HepG2 (cell line): ENCODE measurements at regions not wholly inside any gene's neighbourhood (a gene's known extent, or its start where the extent isn't known, plus 50 kb on each side); places are given as distances from the start of the nearest gene placed in this dataset.

Experiments used
- ATAC-seq: fragments of 200-7000 bp; cut with Tn5 transposase; 3 replicates; pipeline ENCODE4 v1.9.1; 2020; ENCODE audit warnings: mild to moderate bottlenecking, moderate library complexity
- BruUV-seq: library from RNA; stranded (reverse); fragments of 400-500 nt; replicated peaks from 2 replicates; lab custom pipeline; 2021; lab: Mats Ljungman, UMichigan
- CTCF ChIA-PET: fragments of 300-600 bp; formaldehyde crosslinking; extraction: SDS; loops from one replicate; lab custom pipeline; 2021; ENCODE audit warnings: low total read pairs, inconsistent platforms, low intra/inter-chr PET ratio; lab: Yijun Ruan, JAX
- POLR2A ChIA-PET: fragments of 350-600 bp; sonication (Branson Sonifier 250); formaldehyde crosslinking; loops from one replicate; lab custom pipeline; 2020; ENCODE audit warnings: antibody characterized with exemption, inconsistent platforms; lab: Yijun Ruan, JAX
- DNase-seq: peaks from one replicate; pipeline ENCODE4 v3.0.0-alpha.2; 2015; ENCODE audit warnings: low spot score
- FAIRE-seq: peaks from 3 replicates; lab custom pipeline; 2011; peaks lifted over from hg19 to GRCh38; lab: Jason Lieb, UNC
- H2AFZ ChIP-seq: one replicate; pipeline ENCODE4 v1.6.1; 2011; ENCODE audit warnings: low read length, inconsistent platforms
- H3K27ac ChIP-seq: fragments of 300-600 bp; 3 replicates; pipeline ENCODE4 v1.8.0; 2011; ENCODE audit warnings: mixed run types, mild to moderate bottlenecking, mixed read lengths, low read length, inconsistent platforms; ENCODE audit not compliant: insufficient read depth; ENCODE audit errors: extremely low read length
- H3K27me3 ChIP-seq, 2 experiments: fragments of 200-600 bp in 1 of 2; 2 replicates in 1 of 2; 3 replicates in 1 of 2; pipeline versions ENCODE4 v1.6.0 to v1.8.0; 2011; ENCODE audit warnings: low read length in 2 of 2, mild to moderate bottlenecking in 2 of 2, moderate library complexity in 2 of 2, inconsistent platforms in 1 of 2; ENCODE audit not compliant: insufficient read depth in 2 of 2, control insufficient read depth in 1 of 2
- H3K36me3 ChIP-seq, 2 experiments: fragments of 200-600 bp in 1 of 2; replicated peaks in 1 of 2; 2 replicates in 1 of 2; 3 replicates in 1 of 2; pipeline versions ENCODE4 v1.5.1 to v1.8.0; 2011; ENCODE audit warnings: low read length in 2 of 2, inconsistent platforms in 1 of 2; ENCODE audit not compliant: insufficient read depth in 2 of 2, control insufficient read depth in 1 of 2
- H3K4me1 ChIP-seq: 2 replicates; pipeline ENCODE4 v1.5.1; 2012; ENCODE audit warnings: low read length, inconsistent platforms; ENCODE audit not compliant: insufficient read depth
- H3K4me2 ChIP-seq: 2 replicates; pipeline ENCODE4 v1.6.0; 2011; ENCODE audit warnings: low read depth, low read length, inconsistent platforms
- H3K4me3 ChIP-seq, 3 experiments: fragments of 200-600 bp in 1 of 3; sonication (generic), shearing (Covaris generic) in 1 of 3; replicated peaks in 1 of 3; 2 replicates each; pipeline ENCODE4 v1.5.1; 2011 to 2016; ENCODE audit warnings: low read length in 3 of 3, inconsistent platforms in 2 of 3, low read depth in 2 of 3, mild to moderate bottlenecking in 2 of 3, control low read depth in 1 of 3, mixed read lengths in 1 of 3; ENCODE audit not compliant: insufficient read depth in 1 of 3
- H3K79me2 ChIP-seq: one replicate; pipeline ENCODE4 v1.6.1; 2011; ENCODE audit warnings: low read length, inconsistent platforms; ENCODE audit not compliant: insufficient read depth
- H3K9ac ChIP-seq: 2 replicates; pipeline ENCODE4 v1.6.0; 2011; ENCODE audit warnings: mild to moderate bottlenecking, low read depth, low read length, inconsistent platforms; ENCODE audit not compliant: insufficient read depth
- H3K9me3 ChIP-seq: 2 replicates; pipeline ENCODE4 v1.5.1; 2012; ENCODE audit warnings: mild to moderate bottlenecking, low read length
- H4K20me1 ChIP-seq: 2 replicates; pipeline ENCODE4 v1.6.0; 2011; ENCODE audit warnings: inconsistent platforms, mild to moderate bottlenecking, low read length, moderate library complexity; ENCODE audit not compliant: insufficient read depth
- ARHGAP35 ChIP-seq: sonication (generic); formaldehyde crosslinking; IDR thresholded peaks from 2 replicates; pipeline ENCODE4 v1.9.0; 2022; ENCODE audit warnings: mild to moderate bottlenecking, inconsistent platforms, moderate library complexity, missing genetic modification reagents, borderline replicate concordance
- CBFB ChIP-seq: sonication (generic); formaldehyde crosslinking; IDR thresholded peaks from 2 replicates; pipeline ENCODE4 v1.4.0; 2020; ENCODE audit warnings: missing genetic modification reagents
- IRF9 ChIP-seq: sonication (generic); formaldehyde crosslinking; IDR thresholded peaks from 2 replicates; pipeline ENCODE4 v1.8.0; 2022; ENCODE audit warnings: missing genetic modification reagents, mild to moderate bottlenecking, borderline replicate concordance
- KIAA2018 ChIP-seq: sonication (generic); formaldehyde crosslinking; IDR thresholded peaks from 2 replicates; pipeline ENCODE4 v1.5.0; 2020; ENCODE audit warnings: mild to moderate bottlenecking, missing genetic modification reagents, borderline replicate concordance
- MTERF4 ChIP-seq: sonication (generic); formaldehyde crosslinking; IDR thresholded peaks from 2 replicates; pipeline ENCODE4 v1.8.0; 2023; ENCODE audit warnings: mild to moderate bottlenecking, missing genetic modification reagents
- POGZ ChIP-seq: sonication (generic); formaldehyde crosslinking; IDR thresholded peaks from 2 replicates; pipeline ENCODE4 v1.4.0; 2020; ENCODE audit warnings: mild to moderate bottlenecking, missing genetic modification reagents
- SNAPC5 ChIP-seq: sonication (generic); formaldehyde crosslinking; IDR thresholded peaks from 2 replicates; pipeline ENCODE4 v1.8.1; 2023; ENCODE audit warnings: mild to moderate bottlenecking, missing genetic modification reagents, borderline replicate concordance
- ZNF776 ChIP-seq: sonication (generic); formaldehyde crosslinking; IDR thresholded peaks from 2 replicates; pipeline ENCODE4 v1.4.0; 2020; ENCODE audit warnings: mild to moderate bottlenecking, missing genetic modification reagents
- WGBS: methylation state at CpG from one replicate; pipeline ENCODE4 v1.1.6; 2017; ENCODE audit warnings: low lambda C conversion rate; 5-methylcytosine and 5-hydroxymethylcytosine counted together
- in situ Hi-C: cut with HindIII; loops from 2 replicates; pipeline ENCODE4 v1.10.0; 2017; ENCODE audit warnings: low pct_unique_long_range_greater_than_20kb; ENCODE audit not compliant: extremely low pct_ligation_motif_present
- intact Hi-C: fragments of 100-400 bp; cut with micrococcal nuclease; formaldehyde crosslinking; loops from one replicate; pipeline ENCODE4 v1.10.0; 2022; ENCODE audit not compliant: unreplicated experiment

- Histone ChIP-seq H2AFZ (no peak overlapping the region), H4K20me1 (no peaks in the 10 kb centered on the region), H3K4me2 (no peak overlapping the region), H3K36me3 (no peaks in the 10 kb centered on the region), H3K79me2 (no peaks in the 10 kb centered on the region), H3K9ac (no peak overlapping the region), H3K27me3 (no peaks in the 10 kb centered on the region), H3K27ac (no peak overlapping the region), H3K4me3 (no peak overlapping the region), H3K4me1 (no peaks in the 10 kb centered on the region), H3K9me3 (no peaks in the 10 kb centered on the region)
- intact Hi-C loops (no loop called here), in situ Hi-C loops (no loop called here)
- ChIA-PET CTCF (no interaction called here), POLR2A (no interaction called here)
- no TSS peak for BruUV-seq
- ATAC-seq (no peak), DNase-seq (no peak), FAIRE-seq (no peak)
- TF ChIP-seq POGZ (CRISPR knock-in tag) = no peak
- TF ChIP-seq MTERF4 (CRISPR knock-in tag) = no peak
- no peak for TF ChIP-seq IRF9 (CRISPR knock-in tag)
- TF ChIP-seq SNAPC5 (CRISPR knock-in tag) = no peak
- TF ChIP-seq ARHGAP35 (CRISPR knock-in tag) = no peak
These were observed 658.3 kb upstream of the RORB start for GRCh38 chr9:73838871-73839270.

GRCh38 chr9:73839471-73839870, 657.7 kb upstream of the RORB start:
- no peak for TF ChIP-seq ZNF776 (CRISPR knock-in tag)
- no peak for TF ChIP-seq CBFB (CRISPR knock-in tag)
- TF ChIP-seq KIAA2018 = no peak
- H3K9ac ChIP-seq = no peak overlapping the region
- no peaks in the 10 kb centered on the region for H3K9me3 ChIP-seq
- H3K36me3 ChIP-seq = no peaks in the 10 kb centered on the region
- no peaks in the 10 kb centered on the region for H3K79me2 ChIP-seq
- ATAC-seq (no peak), FAIRE-seq (no peak), DNase-seq (no peak)
- H3K27me3 ChIP-seq = no peaks in the 10 kb centered on the region
- WGBS = 9% methylated on average over 2 of the region's 2 CpGs
- no TSS peak for BruUV-seq
- no peaks in the 10 kb centered on the region for H4K20me1 ChIP-seq
- CTCF ChIA-PET = no interaction called here
- intact Hi-C loops = no loop called here
- in situ Hi-C loops = no loop called here
- no peaks in the 10 kb centered on the region for H3K4me1 ChIP-seq
- H3K4me2 ChIP-seq = no peak overlapping the region
- no peak overlapping the region for H3K27ac ChIP-seq
- no peak overlapping the region for H3K4me3 ChIP-seq
- POLR2A ChIA-PET = no interaction called here
- no peak overlapping the region for H2AFZ ChIP-seq
